Right ventricle myocardium inferior (tissue), 1 donor: ENCODE measurements at regions not wholly inside any gene's neighbourhood (a gene's known extent, or its start where the extent isn't known, plus 50 kb on each side); places are given as distances from the start of the nearest gene placed in this dataset.

Experiments
- ATAC-seq: fragments of 200-7000 bp; cut with Tn5 transposase; one replicate; pipeline ENCODE4 v1.9.1; 2020; ENCODE audit warnings: mild to moderate bottlenecking, moderate library complexity
- DNase-seq: peaks from one replicate; pipeline ENCODE4 v3.0.0; 2021; ENCODE audit errors: missing footprints
- intact Hi-C: fragments of 100-400 bp; cut with DNase I; formaldehyde crosslinking; loops from one replicate; pipeline ENCODE4 v1.11.0; 2022
- donor health status: DM: no; HTN: yes; CAD: no; lungs with severe emphysema.

- DNase-seq (no peak), ATAC-seq (no peak)
- intact Hi-C loops = no loop called here
Observed at GRCh38 chr1:192713921-192714320, 78.0 kb downstream of the RGS13 start.

GRCh38 chr1:192724670-192725069, 84.2 kb upstream of the RGS2 start:
- no peak for ATAC-seq
- no peak for DNase-seq
- intact Hi-C loops = no loop called here

DNA sequence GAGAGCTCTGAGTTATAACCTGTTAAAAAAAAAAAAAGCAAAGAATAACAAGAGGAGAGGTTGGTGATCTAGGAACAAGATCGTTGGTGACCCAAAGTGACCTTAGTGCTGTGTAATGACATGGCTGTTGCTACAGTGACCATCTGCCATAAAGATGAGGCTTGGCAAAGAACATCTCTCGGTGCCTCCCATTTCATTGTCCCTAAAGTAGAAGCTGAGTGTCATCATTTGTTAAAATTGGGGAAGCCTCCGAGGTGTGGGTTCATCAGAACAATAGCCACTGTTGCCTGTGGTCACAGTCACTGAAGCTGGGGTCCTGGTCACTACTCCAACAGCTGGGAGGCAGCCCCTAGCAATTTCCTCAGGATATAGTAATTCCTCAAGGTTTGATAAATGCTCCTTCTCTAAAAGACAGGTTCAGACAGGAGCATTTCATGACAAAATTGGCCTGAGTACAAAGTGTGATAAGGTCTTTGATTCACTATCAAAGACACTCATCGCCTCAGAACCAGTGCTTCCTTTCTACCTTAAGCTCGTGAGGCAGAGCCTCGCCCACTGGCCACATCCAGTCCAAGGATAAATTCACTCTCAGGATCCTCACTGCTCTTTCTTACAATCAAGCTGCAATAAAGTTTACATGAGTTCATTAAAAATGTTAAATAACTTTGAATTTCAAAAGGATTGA, 81.9 kb upstream of the RGS2 start:
- no peak for DNase-seq
- intact Hi-C loops = no loop called here
- ATAC-seq = no peak

GRCh38 chr1:192729500-192729899, 79.3 kb upstream of the RGS2 start:
- DNase-seq (no peak), ATAC-seq (no peak)
- intact Hi-C loops = no loop called here

DNA sequence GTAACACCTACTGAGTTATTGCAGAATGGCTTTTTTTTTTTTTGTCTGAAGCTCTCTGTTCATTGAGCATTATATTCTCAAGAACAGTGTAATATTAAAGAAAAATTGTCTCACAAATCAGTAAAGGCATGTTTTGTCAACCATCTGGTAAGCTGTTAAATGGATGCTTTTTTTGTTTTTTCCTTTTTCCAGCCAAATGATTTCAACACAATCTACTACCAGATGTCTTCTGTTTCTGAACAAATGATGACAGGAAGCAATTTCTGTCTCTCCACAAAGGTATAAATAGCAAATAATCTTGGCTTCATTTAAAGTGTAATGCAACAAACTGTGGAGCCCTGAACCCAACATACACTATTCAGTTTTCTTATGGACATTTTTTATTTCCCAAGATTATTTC, 78.6 kb upstream of the RGS2 start:
- ATAC-seq (peak; percentile 70), DNase-seq (no peak)
- intact Hi-C loops = no loop called here

- ATAC-seq (no peak), DNase-seq (no peak)
- intact Hi-C loops = no loop called here
Observed at GRCh38 chr1:192732787-192733186, 76.1 kb upstream of the RGS2 start.

GRCh38 chr1:192735298-192735915, 73.4 kb upstream of the RGS2 start:
- ATAC-seq = no peak
- intact Hi-C loops = no loop called here
- DNase-seq = no peak

GRCh38 chr1:192737306-192737705, 71.5 kb upstream of the RGS2 start:
- no peak for ATAC-seq
- intact Hi-C loops = no loop called here
- no peak for DNase-seq

DNA sequence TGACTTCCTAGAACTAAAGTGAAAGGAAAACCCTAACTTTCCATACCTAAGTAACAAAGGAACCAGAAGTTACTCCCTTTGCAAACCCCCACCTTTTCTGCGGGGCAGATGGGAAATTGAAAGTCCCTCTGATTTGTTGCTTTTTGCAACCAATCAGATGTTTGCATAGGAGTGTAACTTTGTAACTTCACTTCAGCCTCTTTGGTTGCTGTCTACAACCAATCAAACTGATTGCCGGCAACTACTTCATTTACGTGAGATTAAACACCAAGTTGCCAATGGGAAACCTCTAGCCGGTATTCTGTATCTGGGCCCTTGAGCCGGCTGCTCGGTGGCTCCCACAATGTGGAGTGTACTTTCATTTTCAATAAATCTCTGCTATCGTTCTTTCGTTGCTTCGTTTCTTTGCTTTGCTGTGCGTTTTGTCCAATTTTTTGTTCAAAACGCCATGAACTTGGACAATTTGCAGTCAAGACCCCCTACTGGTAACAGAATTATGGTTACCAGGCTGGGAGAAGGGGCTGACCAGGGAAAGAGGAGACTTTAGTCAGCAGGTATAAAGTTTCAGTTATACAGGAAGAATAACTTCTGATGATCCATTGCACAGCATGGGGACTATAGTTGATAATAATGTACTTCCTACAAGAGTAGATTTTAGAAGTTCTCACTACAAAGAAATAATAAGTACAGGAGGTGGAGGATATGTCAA, 69.2 kb upstream of the RGS2 start:
- ATAC-seq = no peak
- no peak for DNase-seq
- intact Hi-C loops = no loop called here

- ATAC-seq = no peak
- intact Hi-C loops = no loop called here
- DNase-seq = no peak
Observed at GRCh38 chr1:192740214-192740613, 68.6 kb upstream of the RGS2 start.

DNA sequence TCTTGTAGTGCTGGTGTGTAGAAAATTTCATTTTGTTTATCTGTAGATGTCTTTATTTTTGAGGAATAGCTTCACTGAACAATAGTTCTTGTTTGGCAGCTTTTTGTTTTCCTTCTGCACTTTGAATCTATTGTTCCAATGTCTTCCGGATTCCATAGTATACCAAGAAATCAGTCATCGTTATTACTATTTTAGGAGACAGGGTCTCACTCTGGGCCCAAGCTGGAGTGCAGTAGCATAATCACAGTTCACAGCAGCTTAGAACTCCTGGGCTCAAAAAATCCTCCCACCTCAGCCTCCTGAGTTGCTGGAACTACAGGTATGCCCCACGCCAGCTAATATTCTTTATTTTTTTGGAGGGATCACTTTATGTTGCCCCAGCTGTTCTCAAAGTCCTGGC, 67.7 kb upstream of the RGS2 start:
- ATAC-seq = no peak
- intact Hi-C loops = no loop called here

GRCh38 chr1:192747301-192747700, 61.5 kb upstream of the RGS2 start:
- intact Hi-C loops = no loop called here
- no peak for ATAC-seq

More for the DNA sequence above, 67.7 kb upstream of the RGS2 start:
- no peak for DNase-seq

GRCh38 chr1:192747943-192748342, 60.9 kb upstream of the RGS2 start:
- intact Hi-C loops = no loop called here
- ATAC-seq (peak; percentile 65), DNase-seq (no peak)

More at GRCh38 chr1:192747301-192747700, 61.5 kb upstream of the RGS2 start:
- no peak for DNase-seq

- DNase-seq = no peak
- ATAC-seq = peak; percentile 81
- intact Hi-C loops = no loop called here
Observed at GRCh38 chr1:192749349-192749748, 59.5 kb upstream of the RGS2 start.

DNA sequence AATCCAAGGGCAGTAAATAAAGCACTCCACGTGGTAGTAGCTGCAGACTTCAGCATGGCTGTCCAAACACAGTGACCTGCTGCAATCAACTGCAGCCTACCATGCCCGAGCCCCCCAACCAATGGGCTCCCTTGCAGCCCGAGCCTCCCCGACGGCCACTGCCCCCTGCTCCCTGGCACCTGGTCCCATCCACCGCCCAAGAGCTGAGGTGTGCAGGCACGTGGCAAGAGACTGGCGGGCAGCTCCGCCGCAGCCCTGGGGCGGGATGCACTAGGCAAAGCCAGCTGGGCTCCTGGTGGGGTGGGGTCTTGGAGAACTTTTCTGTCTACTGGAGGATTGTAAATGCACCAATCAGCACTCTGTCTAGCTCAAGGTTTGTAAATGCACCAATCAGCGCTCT, 57.6 kb upstream of the RGS2 start:
- no peak for DNase-seq

GRCh38 chr1:192756314-192756713, 52.5 kb upstream of the RGS2 start:
- ATAC-seq = no peak
- intact Hi-C loops = no loop called here
- no peak for DNase-seq

More for the DNA sequence above, 57.6 kb upstream of the RGS2 start:
- intact Hi-C loops = no loop called here
- no peak for ATAC-seq

GRCh38 chr1:192756847-192757246, 52.0 kb upstream of the RGS2 start:
- no peak for DNase-seq
- ATAC-seq = no peak
- intact Hi-C loops = no loop called here

- no peak for DNase-seq
- intact Hi-C loops = no loop called here
- ATAC-seq = no peak
Observed at GRCh38 chr1:192758492-192758891, 50.3 kb upstream of the RGS2 start.
